GM18499 (cell line): ENCODE measurements at regions not wholly inside any gene's neighbourhood (a gene's known extent, or its start where the extent isn't known, plus 50 kb on each side); places are given as distances from the start of the nearest gene placed in this dataset.

Source experiments
- ATAC-seq: cut with Tn5 transposase; IDR thresholded peaks from one replicate; pipeline ENCODE4 v1.9.1; 2021; ENCODE audit warnings: moderate number of reproducible peaks; ENCODE audit not compliant: insufficient read depth, unreplicated experiment

DNA sequence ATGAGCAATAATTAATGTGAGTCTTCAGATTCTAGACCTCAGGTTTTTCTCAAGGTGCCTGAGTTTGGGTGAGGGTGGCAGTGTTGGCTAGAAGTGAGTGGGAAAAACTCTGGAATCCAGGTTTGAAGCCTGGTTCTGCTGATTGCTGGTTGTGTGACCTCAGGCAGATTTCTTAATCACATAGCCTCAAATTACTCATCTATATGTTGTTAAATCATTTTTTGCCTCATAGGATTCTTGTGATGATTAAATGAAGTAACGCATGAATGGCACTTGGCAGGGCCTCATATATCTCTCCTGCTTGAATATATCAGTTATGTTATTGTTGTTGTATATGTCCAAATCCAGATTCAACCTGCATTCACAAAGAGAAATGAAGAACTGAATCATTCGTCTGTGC, 60.5 kb downstream of the NR2F2 start:
- ATAC-seq = no peak

DNA sequence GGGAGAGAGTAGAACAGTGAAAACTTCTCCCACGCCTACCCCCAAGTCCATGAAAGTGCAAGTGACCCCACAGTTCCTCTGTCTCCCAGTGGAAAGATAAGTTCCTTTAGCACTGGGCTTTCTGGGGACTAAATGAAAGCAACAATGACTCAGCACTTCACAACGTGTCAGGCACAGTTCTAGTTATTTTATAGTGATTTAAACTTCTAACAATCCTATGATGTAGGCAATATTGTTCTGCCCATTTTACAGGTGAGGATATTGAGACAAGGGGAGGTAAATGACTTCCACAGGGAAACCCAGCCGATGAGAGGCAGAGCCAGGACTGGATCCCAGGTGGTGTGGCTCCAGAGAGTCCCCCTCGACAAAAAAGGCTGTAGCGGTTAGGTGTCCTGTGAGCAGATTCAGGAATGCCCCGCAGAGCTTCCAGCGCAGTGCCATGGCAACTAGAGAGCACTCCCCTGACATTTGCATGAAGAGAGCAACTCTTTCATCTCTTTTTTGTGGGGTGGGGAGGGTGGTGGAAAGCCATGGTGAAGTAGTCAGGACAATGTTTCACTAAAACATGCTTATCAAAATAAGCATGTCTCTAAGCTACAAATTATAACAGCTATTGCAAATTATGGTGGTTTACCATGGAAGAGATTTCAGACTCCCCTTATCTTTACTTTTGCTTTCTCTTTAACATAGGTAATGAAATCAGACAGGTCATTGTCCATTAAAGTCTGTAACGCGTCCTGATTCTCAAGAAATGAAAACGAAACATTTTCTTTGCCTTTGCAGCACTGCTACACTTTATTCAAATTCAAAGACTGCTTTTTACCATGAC, 62.1 kb downstream of the NR2F2 start:
- no peak for ATAC-seq

DNA sequence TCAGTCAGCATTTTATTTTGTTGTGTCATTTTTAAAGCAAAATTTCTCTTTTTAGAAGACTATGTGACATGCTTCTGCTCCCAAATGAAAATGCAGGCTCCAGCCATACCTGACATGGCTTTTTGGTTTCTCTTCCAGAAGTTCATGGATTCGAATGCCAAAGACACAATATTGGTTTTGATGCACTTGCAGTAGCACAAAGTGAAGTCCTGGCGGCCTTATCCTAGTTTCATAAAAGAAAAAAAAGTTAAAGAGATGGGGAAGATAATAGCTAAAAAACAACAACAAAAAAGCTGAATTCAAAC, 62.7 kb downstream of the NR2F2 start:
- no peak for ATAC-seq

DNA sequence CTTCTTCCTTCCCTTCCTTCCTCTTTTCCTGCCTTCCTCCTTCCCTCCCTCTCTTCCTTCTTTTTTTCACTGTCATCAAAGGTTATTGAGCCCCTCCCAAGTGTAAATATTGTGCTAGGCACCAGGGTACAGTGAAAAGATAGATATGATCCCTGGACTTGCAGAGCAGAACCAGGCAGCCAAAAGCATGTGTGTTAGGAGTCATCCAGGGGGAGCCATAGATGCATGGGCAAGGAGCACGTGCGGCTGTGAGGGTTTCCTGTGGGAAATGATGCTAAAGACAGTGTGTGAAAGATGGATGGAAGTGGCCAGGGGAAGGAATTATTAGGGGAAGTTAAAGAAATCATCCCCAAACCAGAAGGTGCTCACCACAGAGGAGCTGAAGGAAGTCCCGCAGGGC, 65.2 kb downstream of the NR2F2 start:
- ATAC-seq = no peak

DNA sequence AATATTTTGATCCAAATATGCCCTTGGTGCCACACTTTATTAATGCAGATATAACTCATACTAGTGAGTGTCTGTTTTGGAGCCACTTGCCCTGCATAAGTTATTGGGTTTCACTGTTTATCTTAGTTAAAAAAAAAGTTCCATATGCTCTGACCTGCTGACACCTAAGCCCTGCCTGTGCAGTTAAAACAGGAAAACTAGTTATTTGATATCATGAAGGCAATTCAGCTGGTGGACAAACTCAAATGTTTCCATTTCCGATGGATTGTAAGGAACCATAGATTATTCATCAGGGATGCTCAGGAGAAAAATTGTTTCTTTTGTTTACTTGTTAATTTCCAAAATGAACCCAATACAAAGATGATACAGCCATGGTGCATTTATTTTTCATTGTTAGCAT, 68.3 kb downstream of the NR2F2 start:
- no peak for ATAC-seq

DNA sequence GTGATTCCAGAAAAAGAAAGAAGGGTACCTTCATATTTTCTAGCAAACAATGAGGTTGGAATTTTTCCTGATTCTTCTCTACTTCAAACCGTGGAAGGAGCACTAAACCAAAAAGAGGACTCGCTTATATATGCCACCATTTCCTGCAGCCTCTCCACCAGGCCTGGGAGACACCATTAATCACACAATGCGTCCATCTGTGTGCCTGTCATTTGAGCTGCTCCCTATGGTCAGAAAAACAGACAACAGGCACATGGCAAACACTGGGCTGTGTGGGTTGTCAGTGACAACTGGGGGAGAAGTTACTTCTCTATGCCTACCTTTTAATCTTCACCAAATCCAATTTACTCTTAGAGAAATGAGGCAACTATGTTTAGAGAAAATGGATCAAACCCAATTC, 71.9 kb downstream of the NR2F2 start:
- no peak for ATAC-seq

DNA sequence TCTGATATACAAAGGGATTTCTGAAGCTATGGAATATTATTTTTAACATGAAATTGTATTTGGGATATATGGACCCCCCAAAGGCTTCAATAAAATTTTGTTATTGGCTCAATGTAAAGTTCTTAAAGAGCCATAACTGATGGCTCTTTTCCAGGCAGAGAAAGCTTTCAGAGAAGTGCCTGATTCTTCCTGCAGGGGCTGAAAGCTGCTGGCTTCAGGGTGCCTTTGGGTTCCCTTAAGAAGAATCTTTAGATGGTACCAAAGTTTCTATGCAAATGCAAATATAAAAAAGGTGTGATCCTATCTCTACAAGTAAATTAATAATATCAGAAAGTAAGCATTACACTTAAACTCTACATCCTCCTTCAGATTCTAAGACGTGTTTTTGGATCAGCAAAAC, 72.6 kb downstream of the NR2F2 start:
- no peak for ATAC-seq

DNA sequence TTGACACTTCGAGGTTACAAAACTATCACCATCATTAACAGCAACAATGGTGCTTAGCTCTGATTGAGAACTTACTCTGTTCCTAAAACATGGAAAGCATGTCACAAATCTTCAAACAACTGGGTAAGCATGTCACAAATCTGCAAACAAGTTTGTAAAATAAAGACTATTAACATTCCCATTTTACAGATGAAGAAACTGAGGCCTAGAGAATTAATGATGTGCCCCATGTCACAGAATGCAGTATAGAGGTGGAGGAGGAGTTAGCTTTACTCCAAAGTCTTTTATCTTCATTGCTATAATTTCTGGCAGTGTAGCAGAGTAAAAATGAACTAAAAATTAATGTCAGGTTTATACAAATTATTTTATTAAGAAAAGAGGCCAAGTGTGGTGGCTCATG, 73.4 kb downstream of the NR2F2 start:
- no peak for ATAC-seq

DNA sequence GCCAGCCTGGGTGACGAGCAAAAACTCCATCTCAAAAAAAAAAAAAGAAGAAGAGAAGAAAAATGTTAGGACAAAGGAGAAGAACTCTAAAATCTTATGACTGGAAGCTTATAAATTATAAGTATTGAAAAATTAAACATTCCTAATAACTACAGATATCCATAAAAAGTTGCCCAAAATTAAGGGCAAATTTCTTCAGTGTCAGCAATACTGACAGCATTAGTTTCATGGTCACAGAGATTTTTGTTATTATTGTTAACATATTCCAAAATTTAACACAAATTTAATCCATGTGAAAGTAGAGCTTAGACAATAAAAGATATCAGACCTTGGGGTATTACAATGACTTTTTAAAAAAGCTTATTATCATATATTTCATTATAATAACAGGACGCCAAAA, 74.1 kb downstream of the NR2F2 start:
- no peak for ATAC-seq

DNA sequence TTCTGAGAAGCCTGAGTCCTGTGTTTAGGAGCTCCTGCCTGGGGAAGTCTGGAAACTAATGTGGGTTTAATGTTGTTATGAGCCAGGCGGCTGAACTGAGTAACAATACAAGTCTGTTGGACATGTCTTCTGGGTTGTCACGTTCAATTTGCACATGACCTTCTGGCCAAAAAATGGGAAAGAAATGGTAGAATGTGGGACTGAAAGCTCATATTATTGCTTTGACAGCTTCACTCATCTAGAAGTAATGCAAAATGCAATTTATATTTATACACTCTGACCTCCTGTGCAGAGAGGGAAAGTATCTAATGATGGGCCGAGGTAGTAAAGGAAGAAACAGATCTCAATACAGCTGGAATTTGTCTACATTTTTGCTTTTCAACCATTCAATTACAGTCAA, 75.8 kb downstream of the NR2F2 start:
- ATAC-seq = no peak

DNA sequence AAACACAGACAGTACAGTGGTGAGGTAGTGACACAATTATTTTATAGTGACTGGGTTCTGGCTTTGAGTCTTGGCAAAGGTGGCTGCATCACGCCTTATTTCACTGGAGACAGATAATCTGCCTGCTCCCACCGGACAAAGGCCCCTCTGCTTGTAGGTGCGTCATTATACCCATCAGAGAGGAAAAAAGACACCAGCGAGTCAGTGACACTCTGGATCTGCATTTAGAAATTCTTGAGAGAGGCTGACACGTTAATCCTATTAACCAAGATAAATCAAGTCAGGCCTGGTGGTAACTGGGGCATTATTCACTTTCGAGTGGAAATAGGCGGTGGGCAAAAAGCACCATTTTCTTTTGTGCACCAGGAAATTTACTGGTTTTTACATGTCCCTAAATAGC, 76.2 kb downstream of the NR2F2 start:
- ATAC-seq = no peak

DNA sequence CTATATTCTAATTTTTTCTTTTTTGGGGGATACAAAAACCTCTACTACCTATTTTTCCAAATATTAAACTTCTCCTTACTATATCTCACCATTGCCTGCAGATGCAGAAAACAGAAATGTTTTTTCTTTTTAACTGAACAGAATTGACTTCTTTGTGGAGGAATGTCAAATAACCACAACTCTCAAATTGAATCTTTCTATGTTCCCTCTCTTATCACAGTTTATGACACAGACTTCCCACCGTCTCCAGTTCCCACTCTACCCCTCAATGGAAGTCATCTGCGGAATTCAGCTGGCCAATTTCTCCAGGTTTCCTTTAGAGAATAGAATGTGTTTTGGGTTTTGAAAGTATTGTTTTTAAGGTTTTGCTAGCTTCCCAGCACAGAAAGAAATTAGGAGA, 77.0 kb downstream of the NR2F2 start:
- ATAC-seq = no peak

DNA sequence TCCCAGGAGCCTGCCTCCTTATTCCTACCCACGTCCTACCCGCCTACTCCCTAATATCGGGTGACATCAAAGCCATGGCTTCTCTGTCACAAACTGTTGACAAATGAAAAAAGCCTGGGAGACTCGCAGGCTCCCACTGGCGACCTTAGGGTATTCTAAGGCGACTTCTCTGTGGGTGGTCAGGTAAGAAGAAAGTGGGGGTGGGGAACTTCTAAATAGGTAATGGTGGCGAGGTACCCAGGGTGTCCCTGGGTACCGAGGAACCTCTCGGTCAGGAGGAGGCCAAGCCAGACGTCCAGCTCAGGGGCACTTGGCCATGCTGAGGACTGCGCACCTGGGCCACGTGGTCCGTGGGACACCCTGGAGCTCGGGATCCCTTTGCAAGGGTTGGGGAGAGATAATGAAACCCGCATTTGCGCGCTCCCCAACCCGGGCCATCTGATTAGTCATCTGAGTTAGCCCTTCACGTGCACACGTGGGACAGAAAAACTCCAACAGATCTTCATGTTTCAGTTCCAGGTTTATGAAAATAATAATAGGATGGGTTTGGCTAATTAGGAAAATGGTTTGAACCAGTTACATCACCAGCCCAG, 78.2 kb downstream of the NR2F2 start:
- no peak for ATAC-seq

DNA sequence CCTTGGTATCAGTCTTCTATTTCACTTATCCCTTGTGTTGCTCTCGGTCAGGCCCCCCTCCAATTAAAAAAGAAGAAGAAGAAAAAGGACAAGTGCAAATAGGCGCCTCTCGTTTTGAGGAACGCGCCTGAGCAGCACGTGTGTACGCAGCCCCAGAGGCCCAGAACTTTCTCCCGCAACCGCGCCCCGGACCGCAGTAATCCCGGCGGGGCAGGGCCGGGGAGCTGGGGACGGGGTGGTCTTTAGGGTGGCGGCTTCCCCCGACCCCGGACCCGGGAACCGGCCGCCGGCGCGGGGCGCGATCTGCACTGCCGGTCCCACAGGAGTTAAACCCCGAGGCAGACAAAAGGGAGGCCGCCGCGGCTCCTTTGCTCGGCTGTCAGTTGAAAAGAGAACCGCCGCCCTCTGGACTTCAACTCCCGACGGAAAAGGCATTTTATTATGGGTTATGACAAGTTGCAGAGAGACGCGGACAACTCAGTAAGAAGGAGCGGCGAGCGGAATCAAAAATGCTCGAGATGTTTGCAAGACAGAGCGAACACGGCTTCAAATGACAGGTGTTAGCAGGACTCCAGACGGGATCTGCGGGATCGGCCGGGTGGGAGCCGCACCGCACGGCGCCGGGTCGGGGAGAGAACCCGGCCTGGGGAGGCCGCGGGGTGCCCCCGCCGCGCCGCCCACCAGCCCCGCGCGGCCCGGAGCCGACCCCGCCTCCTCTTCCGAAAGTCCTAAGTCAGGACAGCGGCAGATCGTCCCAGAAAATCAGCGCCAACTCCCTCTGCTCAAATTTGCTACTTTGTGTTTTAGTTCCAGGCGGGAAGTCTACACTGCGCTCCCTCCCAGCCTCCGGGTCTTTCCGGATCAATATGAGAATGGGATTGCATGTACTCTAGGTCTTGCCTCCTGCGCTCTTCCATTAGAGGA, 79.0 kb downstream of the NR2F2 start:
- no peak for ATAC-seq

DNA sequence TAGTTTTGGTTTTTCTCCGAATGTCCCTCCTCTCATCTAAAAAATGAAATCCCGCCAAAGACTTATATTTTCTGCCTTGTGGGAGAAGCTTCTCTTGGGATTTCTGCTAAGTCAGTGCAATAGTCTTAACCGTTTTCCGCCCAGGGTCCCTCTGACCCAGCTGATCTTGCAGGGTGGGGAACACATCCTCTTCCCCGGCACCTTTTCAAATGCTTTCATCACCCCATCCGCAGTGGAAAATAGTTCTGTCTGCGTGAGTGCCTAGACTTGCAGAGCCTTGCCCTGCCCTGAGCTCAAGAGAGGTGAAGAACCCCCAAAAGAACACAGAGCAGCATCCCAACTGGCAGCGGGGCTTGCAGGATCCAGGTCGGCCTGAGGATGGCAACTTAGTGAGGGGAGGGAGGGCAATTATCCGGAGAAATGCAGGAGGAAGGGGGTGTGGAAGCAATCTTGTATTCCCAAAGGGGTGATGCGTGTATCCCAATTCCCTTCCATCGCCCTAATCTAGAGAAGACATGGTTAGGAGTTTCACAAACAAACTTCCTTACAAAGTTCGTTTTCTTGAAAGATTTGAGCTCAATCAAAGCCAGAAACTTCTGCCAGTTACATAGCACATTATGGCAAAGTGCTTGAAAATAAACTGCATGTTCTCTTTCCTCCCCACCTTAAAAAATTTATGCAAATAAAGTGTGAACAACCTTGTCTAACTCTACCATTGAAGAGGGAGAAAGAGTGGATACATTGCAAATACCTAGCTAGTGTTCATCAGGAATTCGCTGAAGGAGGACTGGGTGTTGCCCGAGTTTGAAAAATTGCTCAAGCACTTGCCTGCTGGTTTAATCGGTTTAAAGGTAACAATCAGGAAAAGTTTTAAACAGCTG, 79.9 kb downstream of the NR2F2 start:
- no peak for ATAC-seq

DNA sequence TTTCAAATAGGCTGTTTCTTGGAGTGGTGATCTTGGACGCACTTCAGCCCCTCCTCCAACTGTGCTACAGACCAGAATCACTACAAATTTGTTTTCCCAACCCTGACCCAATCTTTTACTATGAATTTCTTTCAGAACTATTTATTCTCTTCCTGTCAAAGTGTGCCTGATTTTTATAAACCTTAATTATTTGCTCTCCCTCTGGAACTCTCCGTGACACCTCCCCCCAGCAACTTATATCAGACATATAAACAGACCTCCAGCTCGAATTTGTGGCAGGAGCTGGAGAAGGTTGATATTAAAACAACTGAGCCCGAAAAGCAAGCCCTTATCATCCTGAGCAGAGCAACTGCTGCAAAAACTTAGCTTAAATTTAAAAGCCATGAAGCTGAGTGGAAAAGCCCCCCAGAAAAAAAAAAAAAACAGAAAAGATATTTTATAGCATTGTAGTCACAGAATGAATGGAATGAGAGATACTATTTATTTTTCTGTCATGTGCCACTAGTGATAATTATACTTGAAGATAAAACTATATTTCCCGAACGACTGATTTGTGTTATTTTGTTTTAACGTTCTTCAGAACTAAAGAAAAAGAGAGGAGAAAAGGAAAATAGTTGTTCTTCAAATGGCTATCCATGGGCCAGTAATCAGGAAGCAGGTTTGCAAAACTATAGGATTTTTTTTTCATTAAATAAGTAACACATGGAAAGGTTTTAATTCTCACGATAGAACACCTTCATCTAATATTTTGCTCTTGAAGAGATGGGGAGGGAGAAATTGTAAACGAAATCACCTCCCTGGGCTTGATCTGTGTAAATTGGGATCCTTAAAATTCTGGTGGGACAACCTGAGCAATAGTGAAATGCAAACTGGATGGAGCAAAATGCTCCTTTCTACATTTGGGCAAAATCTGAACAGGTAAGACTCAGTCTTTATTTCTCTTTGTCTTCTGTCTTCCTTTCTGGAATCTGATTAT, 80.8 kb downstream of the NR2F2 start:
- no peak for ATAC-seq

DNA sequence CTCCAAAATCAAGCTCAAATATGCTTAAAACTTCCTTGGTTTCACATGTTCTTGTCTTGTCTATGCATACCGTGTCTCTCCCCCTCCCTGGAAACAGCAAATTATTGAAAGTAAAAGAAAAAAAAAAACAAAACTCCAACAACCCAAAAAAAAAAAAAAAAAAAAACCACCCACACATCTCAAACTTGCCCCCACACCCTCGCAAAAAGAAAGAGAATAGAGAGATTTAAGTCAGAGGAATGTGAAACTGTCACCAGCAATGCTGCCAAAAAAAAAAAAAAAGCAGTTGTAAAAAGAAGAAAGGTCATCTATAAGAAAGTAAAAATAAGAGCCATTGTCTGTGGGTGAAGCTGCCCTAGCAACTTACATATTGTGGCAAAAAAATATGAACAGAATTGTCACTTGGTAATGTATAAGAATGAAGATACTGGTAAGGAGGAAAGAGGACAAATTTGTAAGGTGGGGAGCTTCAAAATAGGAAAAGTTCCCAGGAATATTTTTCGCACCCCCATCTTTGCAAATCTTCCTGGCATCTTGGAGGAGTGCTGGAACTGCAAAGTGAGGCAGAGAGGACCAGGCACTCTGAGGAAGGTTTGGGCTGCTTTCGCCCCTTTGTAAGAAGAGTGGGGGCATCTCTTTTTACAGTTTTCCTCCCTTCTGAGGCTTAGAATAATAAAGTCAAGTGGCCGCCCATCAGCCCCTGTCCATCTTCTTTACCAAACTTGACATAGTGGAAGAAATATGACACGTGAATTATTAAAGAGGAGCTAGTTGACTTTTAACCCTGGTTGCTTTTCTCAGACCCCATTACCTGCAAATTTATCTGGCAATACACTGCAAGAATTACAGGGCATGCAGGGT, 81.8 kb downstream of the NR2F2 start:
- no peak for ATAC-seq

DNA sequence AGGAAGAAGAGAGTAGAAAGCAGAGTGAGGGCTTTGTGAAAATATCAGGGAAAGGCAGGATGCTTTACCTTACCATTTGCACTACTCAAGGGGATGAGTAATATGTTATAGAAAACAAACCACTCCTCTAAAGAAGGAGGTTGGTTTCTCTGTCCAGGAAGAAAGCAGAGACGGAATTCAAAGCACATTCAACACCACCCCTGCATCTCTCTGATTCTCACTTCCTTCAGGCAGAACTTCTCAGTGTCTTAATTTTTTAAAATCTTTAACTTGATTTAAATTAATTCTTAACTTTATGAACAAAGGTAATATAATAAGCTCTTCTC, 82.4 kb downstream of the NR2F2 start:
- ATAC-seq = no peak

DNA sequence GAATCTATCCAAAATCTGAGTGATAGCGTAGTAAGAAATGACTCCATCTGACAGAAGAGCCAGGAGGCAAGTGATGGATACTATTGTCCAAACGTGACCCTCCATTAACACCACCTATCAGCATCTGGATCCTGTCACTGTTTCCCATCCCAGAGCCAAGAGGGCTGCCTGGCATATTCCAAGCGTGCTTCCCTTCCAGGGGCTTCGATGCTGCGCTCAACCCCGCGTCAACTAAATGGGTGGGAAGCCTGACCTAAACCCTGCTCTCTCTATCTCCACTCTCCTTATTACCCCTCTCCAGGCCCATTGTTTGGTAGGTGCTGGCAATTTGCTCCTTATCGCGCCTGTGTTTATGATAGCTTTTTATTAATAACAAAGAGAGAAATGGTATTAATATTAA, 83.2 kb downstream of the NR2F2 start:
- ATAC-seq = no peak
